ENCODE measurements at regions not wholly inside any gene's neighbourhood (a gene's known extent, or its start where the extent isn't known, plus 50 kb on each side); places are given as distances from the start of the nearest gene placed in this dataset.
"Not testable (repeated sequence)": the region's sequence is repeated elsewhere in the genome, so short reads cannot be mapped to it uniquely, and the experiment has no call there.

GRCh38 chr14:34147461-34147860, 196.6 kb upstream of the EGLN3 start:
- Histone ChIP-seq H3K9me1 (replicated peaks; ENCODE audit: control insufficient read depth, extremely low read depth, insufficient read depth, low read length) (no peaks in the 10 kb centered on the region), H3K9ac (replicated peaks; ENCODE audit: extremely low read depth, insufficient read depth, low read length) (no peak overlapping the region), H3K36me3 (ENCODE audit: control insufficient read depth in 2 of 2, extremely low read depth in 1 of 2, insufficient read depth in 2 of 2, low read length in 2 of 2) (no peaks in the 10 kb centered on the region), H2AFZ (ENCODE audit: low read depth, low read length) (no peak overlapping the region), H3K4me1 (ENCODE audit: control insufficient read depth, extremely low read depth, insufficient read depth, low read length) (no peaks in the 10 kb centered on the region), H3K9me3 (replicated peaks; ENCODE audit: control insufficient read depth, insufficient read depth, low read length) (no peaks in the 10 kb centered on the region), H3K27ac (ENCODE audit: insufficient read depth, low read depth, low read length) (no peak overlapping the region), H4K20me1 (replicated peaks; ENCODE audit: control insufficient read depth, extremely low read depth, insufficient read depth, low read length) (no peaks in the 10 kb centered on the region), H3K27me3 (ENCODE audit: control insufficient read depth in 2 of 2, insufficient read depth in 2 of 2, low read length in 2 of 2) (no peaks in the 10 kb centered on the region), H3K79me2 (ENCODE audit: control insufficient read depth, insufficient read depth, low read length) (no peaks in the 10 kb centered on the region), H3K4me2 (ENCODE audit: insufficient read depth, low read length) (no peak overlapping the region), H3K4me3 (replicated peaks in 1 of 3; ENCODE audit: insufficient read depth in 1 of 3, low read depth in 1 of 3, low read length in 3 of 3) (no peak overlapping the region)
- FAIRE-seq = no peak
- dilution Hi-C loops (cut with MboI; ENCODE audit: extremely low pct_ligation_motif_present, low sequenced_read_pairs) = no loop called here
- no TSS peak for BruUV-seq (replicated peaks)
- CTCF ChIA-PET = no interaction called here
- no peak for DNase-seq (ENCODE audit: low read depth, low spot score)
- POLR2A ChIA-PET = no interaction called here
- intact Hi-C loops (cut with micrococcal nuclease) = no loop called here
- no peak for TF ChIP-seq JUN (IDR thresholded peaks at IDR 0.05; ENCODE audit: borderline replicate concordance, insufficient read depth, insufficient read length, low read depth)
- no peak for TF ChIP-seq MAX (IDR thresholded peaks at IDR 0.05; ENCODE audit: insufficient read depth, insufficient read length)
- no peak for TF ChIP-seq POLR2A (IDR thresholded peaks at IDR 0.05; ENCODE audit: low read depth, low read length)
- no peak for TF ChIP-seq EZH2 (IDR thresholded peaks at IDR 0.05; ENCODE audit: borderline replicate concordance, low read depth, low read length, severe bottlenecking)
- no peak for TF ChIP-seq FOS (IDR thresholded peaks at IDR 0.05; ENCODE audit: borderline replicate concordance, insufficient read depth, low read length)
- TF ChIP-seq, protein P1, sequence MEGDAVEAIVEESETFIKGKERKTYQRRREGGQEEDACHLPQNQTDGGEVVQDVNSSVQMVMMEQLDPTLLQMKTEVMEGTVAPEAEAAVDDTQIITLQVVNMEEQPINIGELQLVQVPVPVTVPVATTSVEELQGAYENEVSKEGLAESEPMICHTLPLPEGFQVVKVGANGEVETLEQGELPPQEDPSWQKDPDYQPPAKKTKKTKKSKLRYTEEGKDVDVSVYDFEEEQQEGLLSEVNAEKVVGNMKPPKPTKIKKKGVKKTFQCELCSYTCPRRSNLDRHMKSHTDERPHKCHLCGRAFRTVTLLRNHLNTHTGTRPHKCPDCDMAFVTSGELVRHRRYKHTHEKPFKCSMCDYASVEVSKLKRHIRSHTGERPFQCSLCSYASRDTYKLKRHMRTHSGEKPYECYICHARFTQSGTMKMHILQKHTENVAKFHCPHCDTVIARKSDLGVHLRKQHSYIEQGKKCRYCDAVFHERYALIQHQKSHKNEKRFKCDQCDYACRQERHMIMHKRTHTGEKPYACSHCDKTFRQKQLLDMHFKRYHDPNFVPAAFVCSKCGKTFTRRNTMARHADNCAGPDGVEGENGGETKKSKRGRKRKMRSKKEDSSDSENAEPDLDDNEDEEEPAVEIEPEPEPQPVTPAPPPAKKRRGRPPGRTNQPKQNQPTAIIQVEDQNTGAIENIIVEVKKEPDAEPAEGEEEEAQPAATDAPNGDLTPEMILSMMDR (IDR thresholded peaks at IDR 0.05; ENCODE audit: extremely low read depth in 1 of 2, insufficient read depth in 1 of 2, low read depth in 1 of 2, low read length in 2 of 2) = no peak
- no peak for TF ChIP-seq MYC (IDR thresholded peaks at IDR 0.05; ENCODE audit: low read depth, low read length)
- no peak for TF ChIP-seq GATA2 (IDR thresholded peaks at IDR 0.05; ENCODE audit: insufficient read depth, insufficient read length, low read depth, low read length)

- intact Hi-C loops (cut with micrococcal nuclease); H3K27ac ChIP-seq (ENCODE audit: insufficient read depth, low read depth, low read length); H3K36me3 ChIP-seq (ENCODE audit: control insufficient read depth in 2 of 2, extremely low read depth in 1 of 2, insufficient read depth in 2 of 2, low read length in 2 of 2); H3K9ac ChIP-seq (replicated peaks; ENCODE audit: extremely low read depth, insufficient read depth, low read length); H3K9me1 ChIP-seq (replicated peaks; ENCODE audit: control insufficient read depth, extremely low read depth, insufficient read depth, low read length); H3K4me1 ChIP-seq (ENCODE audit: control insufficient read depth, extremely low read depth, insufficient read depth, low read length); BruUV-seq (replicated peaks); H3K27me3 ChIP-seq (ENCODE audit: control insufficient read depth in 2 of 2, insufficient read depth in 2 of 2, low read length in 2 of 2); H3K79me2 ChIP-seq (ENCODE audit: control insufficient read depth, insufficient read depth, low read length); FAIRE-seq; H2AFZ ChIP-seq (ENCODE audit: low read depth, low read length); H3K4me3 ChIP-seq (replicated peaks in 1 of 3; ENCODE audit: insufficient read depth in 1 of 3, low read depth in 1 of 3, low read length in 3 of 3); DNase-seq (ENCODE audit: low read depth, low spot score); POLR2A ChIA-PET; H3K9me3 ChIP-seq (replicated peaks; ENCODE audit: control insufficient read depth, insufficient read depth, low read length); dilution Hi-C loops (cut with MboI; ENCODE audit: extremely low pct_ligation_motif_present, low sequenced_read_pairs); H3K4me2 ChIP-seq (ENCODE audit: insufficient read depth, low read length); H4K20me1 ChIP-seq (replicated peaks; ENCODE audit: control insufficient read depth, extremely low read depth, insufficient read depth, low read length): not testable (repeated sequence)
- CTCF ChIA-PET = interaction anchor here (1.5 kb wide), 1 partner anchor 42 kb away, joined by 5 read pairs; no protein-coding TSS in a partner anchor
Observed at GRCh38 chr14:34140127-34140526, 189.3 kb upstream of the EGLN3 start.

- POLR2A ChIA-PET; DNase-seq (ENCODE audit: low read depth, low spot score): not testable (repeated sequence)
Observed at GRCh38 chr14:34139160-34140121, 188.6 kb upstream of the EGLN3 start.

More at GRCh38 chr14:34139160-34140121, 188.6 kb upstream of the EGLN3 start:
- BruUV-seq (replicated peaks); H3K4me3 ChIP-seq (replicated peaks in 1 of 3; ENCODE audit: insufficient read depth in 1 of 3, low read depth in 1 of 3, low read length in 3 of 3); H3K27me3 ChIP-seq (ENCODE audit: control insufficient read depth in 2 of 2, insufficient read depth in 2 of 2, low read length in 2 of 2); H3K9ac ChIP-seq (replicated peaks; ENCODE audit: extremely low read depth, insufficient read depth, low read length); H3K4me2 ChIP-seq (ENCODE audit: insufficient read depth, low read length); dilution Hi-C loops (cut with MboI; ENCODE audit: extremely low pct_ligation_motif_present, low sequenced_read_pairs); H4K20me1 ChIP-seq (replicated peaks; ENCODE audit: control insufficient read depth, extremely low read depth, insufficient read depth, low read length); intact Hi-C loops (cut with micrococcal nuclease); FAIRE-seq; H3K9me1 ChIP-seq (replicated peaks; ENCODE audit: control insufficient read depth, extremely low read depth, insufficient read depth, low read length); H3K36me3 ChIP-seq (ENCODE audit: control insufficient read depth in 2 of 2, extremely low read depth in 1 of 2, insufficient read depth in 2 of 2, low read length in 2 of 2); H3K79me2 ChIP-seq (ENCODE audit: control insufficient read depth, insufficient read depth, low read length); H3K9me3 ChIP-seq (replicated peaks; ENCODE audit: control insufficient read depth, insufficient read depth, low read length); H2AFZ ChIP-seq (ENCODE audit: low read depth, low read length); H3K4me1 ChIP-seq (ENCODE audit: control insufficient read depth, extremely low read depth, insufficient read depth, low read length); H3K27ac ChIP-seq (ENCODE audit: insufficient read depth, low read depth, low read length): not testable (repeated sequence)
- CTCF ChIA-PET = interaction anchor here (1.3 to 1.5 kb wide), 2 partner anchors 10 to 41 kb away, joined by 3 to 5 read pairs; no protein-coding TSS in a partner anchor

Measured in endothelial cell of umbilical vein (primary cell).